Spleen (tissue), 11 donors: ENCODE measurements at regions not wholly inside any gene's neighbourhood (a gene's known extent, or its start where the extent isn't known, plus 50 kb on each side); places are given as distances from the start of the nearest gene placed in this dataset.

ENCODE experiments used
- DNase-seq: peaks from one replicate; pipeline ENCODE4 v3.0.0-alpha.2; 2020
- H3K27ac ChIP-seq, 8 donors: fragments of 200-600 bp; sonication (generic) in 7 of 8; 1 replicate in 4 of 8; 2 replicates in 4 of 8; pipeline versions ENCODE4 v1.5.0 to v1.8.0; 2016 to 2021; ENCODE audit warnings: inconsistent platforms in 4 of 8, mild to moderate bottlenecking in 4 of 8, moderate library complexity in 1 of 8
- H3K27me3 ChIP-seq, 7 donors: fragments of 200-600 bp; sonication (generic) in 6 of 7; replicated peaks in 1 of 7; 1 replicate in 4 of 7; 2 replicates in 3 of 7; pipeline versions ENCODE4 v1.5.0 to v1.8.0; 2016 to 2021; ENCODE audit warnings: inconsistent platforms in 3 of 7, mild to moderate bottlenecking in 1 of 7
- H3K36me3 ChIP-seq, 6 donors: fragments of 200-600 bp; sonication (generic) in 5 of 6; 1 replicate in 4 of 6; 2 replicates in 2 of 6; pipeline versions ENCODE4 v1.5.0 to v1.8.0; 2016 to 2021; ENCODE audit warnings: inconsistent platforms in 2 of 6
- H3K4me1 ChIP-seq, 6 donors: fragments of 200-600 bp; sonication (generic) in 5 of 6; 1 replicate in 3 of 6; 2 replicates in 3 of 6; pipeline versions ENCODE4 v1.5.0 to v1.8.0; 2016 to 2021; ENCODE audit warnings: inconsistent platforms in 3 of 6
- H3K4me3 ChIP-seq, 8 donors: fragments of 200-600 bp; sonication (generic) in 7 of 8; 1 replicate in 4 of 8; 2 replicates in 4 of 8; pipeline versions ENCODE4 v1.5.0 to v1.8.0; 2016 to 2021; ENCODE audit warnings: inconsistent platforms in 4 of 8, mild to moderate bottlenecking in 4 of 8, moderate library complexity in 2 of 8
- H3K9me3 ChIP-seq, 8 donors: fragments of 200-600 bp; sonication (generic) in 7 of 8; 1 replicate in 4 of 8; 2 replicates in 4 of 8; pipeline versions ENCODE4 v1.5.0 to v1.8.0; 2016 to 2021; ENCODE audit warnings: inconsistent platforms in 4 of 8
- CTCF ChIP-seq, 11 experiments: fragments of 200-600 bp in 7 of 11; fragments of 450-650 bp in 4 of 11; sonication (generic) in 4 of 11; IDR thresholded peaks in 8 of 11; conservative IDR thresholded peaks in 3 of 11; 1 replicate in 7 of 11; 2 replicates in 4 of 11; pipeline versions ENCODE4 v1.4.0 to v1.8.0; 2016 to 2021; ENCODE audit warnings: antibody characterized with exemption in 11 of 11, inconsistent platforms in 4 of 11, mild to moderate bottlenecking in 1 of 11
- POLR2A ChIP-seq, 3 donors: fragments of 450-650 bp; IDR thresholded peaks; one replicate each; pipeline ENCODE4 v1.5.1; 2017; ENCODE audit warnings: antibody characterized with exemption in 3 of 3, mild to moderate bottlenecking in 1 of 3
- POLR2AphosphoS5 ChIP-seq, 3 donors: sonication (generic); formaldehyde crosslinking; IDR thresholded peaks; one replicate each; pipeline ENCODE4 v1.5.1; 2017; ENCODE audit warnings: antibody characterized with exemption in 3 of 3
- WGBS, 5 donors: extraction: QIAGEN DNeasy Blood & Tissue Kit in 3 of 5; methylation state at CpG; one replicate each; pipeline versions ENCODE4 v1.1.5 to v1.1.7; 2013 to 2018; 5-methylcytosine and 5-hydroxymethylcytosine counted together
- intact Hi-C: fragments of 100-400 bp; cut with DNase I; formaldehyde crosslinking; loops from one replicate; pipeline ENCODE4 v1.15.0; 2023; ENCODE audit warnings: low total_unique reads
- donor health status: healthy with polysubstance abuse.
- donor health status: DM: no; HTN: no; CAD: no; lungs with moderate emphysema.
- donor health status: DM: no; HTN: no; CAD: no.
- donor health status: Bipolar disorder and iron deficiency.
- donor health status: healthy.
- donor health status: DM: no; HTN: no; CAD: no.
- donor health status: DM: yes; HTN: yes; CAD: no.

DNA sequence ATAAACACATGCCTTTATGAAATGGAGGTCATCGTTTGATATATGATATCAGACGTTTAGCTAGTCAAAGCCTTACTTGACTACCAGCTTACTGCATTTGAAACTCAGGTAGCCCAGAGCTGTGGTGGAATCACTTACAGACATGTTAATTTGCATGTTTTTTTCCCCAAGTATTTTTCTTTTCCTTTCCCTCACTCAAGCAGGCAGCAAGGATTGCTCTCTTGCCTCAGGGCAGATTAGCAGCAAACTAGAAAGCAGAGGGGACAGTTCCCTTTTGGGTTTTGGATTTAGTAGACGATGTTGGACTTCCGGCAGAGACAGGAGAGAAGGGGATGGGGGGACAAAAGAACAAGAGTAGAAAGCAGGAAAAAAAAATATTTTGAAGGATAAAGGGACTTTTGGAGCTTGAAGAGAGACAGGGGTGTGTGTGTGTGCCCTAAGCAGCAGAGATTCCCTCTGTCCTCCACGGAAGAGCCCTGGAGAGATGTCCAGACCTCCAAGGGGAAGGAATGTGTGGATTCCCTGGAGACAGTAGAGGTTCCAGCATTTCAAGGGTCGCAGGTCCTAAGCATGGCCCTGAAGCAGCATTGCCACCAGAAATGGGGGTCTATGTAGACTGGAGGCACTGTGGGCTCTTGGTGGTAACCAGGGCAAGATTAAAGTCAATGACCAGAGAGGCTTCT, 86.8 kb upstream of the CADPS start:
- Histone ChIP-seq H3K4me1 (no peaks in the 10 kb centered on the region), H3K36me3 (no peaks in the 10 kb centered on the region), H3K27ac (no peak overlapping the region), H3K9me3 (no peaks in the 10 kb centered on the region), H3K4me3 (no peak overlapping the region), H3K27me3 (no peaks in the 10 kb centered on the region)
- intact Hi-C loops: no loop called here
- no peak for DNase-seq
- TF ChIP-seq POLR2AphosphoS5 (IDR thresholded peaks at IDR 0.05): no peak
- TF ChIP-seq CTCF (IDR thresholded peaks at IDR 0.05 in 8 of 11, conservative IDR thresholded peaks at IDR 0.05 in 3 of 11): no peak
- TF ChIP-seq POLR2A (IDR thresholded peaks at IDR 0.05): no peak
- 72 to 79% (median 74%) methylated on average over 6 of the region's 6 CpGs for WGBS, 5 donors

DNA sequence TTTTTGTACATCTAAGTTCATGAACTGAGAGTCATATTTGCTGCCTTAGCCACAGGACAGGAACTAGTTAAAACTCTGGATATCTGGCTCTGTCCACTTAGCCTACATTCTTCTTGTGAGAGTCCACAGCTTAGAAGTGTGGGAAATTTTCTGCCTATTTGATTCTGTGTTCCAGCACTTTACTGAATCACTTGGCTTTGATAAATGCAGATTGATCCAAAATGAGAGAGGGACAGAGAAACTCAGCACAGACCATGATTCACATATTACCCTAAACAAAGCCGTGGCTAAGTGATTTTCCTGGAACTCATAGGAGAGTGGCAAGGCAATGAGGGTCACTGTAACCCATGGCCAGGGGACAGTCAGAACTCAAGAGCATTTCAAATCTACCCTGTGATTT, 87.5 kb upstream of the CADPS start:
- intact Hi-C loops: no loop called here
- Histone ChIP-seq H3K4me1 (no peaks in the 10 kb centered on the region), H3K9me3 (no peaks in the 10 kb centered on the region), H3K4me3 (no peak overlapping the region), H3K36me3 (no peaks in the 10 kb centered on the region), H3K27ac (no peak overlapping the region), H3K27me3 (no peaks in the 10 kb centered on the region)
- no peak for DNase-seq
- WGBS, 5 donors: 47 to 82% (median 59%) methylated on average over 1 of the region's 1 CpG
- no peak for TF ChIP-seq CTCF (IDR thresholded peaks at IDR 0.05 in 8 of 11, conservative IDR thresholded peaks at IDR 0.05 in 3 of 11)

DNA sequence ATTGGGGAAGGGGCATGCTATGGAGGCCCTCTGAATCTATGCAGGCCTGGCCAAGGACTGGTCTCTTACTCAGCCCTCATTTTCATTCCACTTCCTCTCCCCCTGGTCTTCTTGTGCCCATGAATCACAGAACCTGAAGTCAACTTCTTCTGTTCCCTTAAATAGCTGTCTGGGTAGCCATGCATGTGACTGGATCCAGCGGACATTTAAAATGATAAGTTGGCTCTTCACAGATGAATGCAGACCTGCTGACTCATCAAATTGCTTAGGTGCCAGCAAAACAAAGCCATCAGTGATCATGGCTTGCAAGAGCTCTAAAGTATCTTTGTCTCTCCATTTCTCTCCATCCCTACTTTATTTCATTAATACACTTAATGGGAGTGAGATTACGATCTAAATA, 90.1 kb upstream of the CADPS start:
- DNase-seq: no peak
- Histone ChIP-seq H3K4me3 (no peak overlapping the region), H3K27me3 (no peaks in the 10 kb centered on the region), H3K9me3 (no peaks in the 10 kb centered on the region), H3K27ac (no peak overlapping the region), H3K36me3 (no peaks in the 10 kb centered on the region), H3K4me1 (no peaks in the 10 kb centered on the region)
- no peak for TF ChIP-seq CTCF (IDR thresholded peaks at IDR 0.05 in 8 of 11, conservative IDR thresholded peaks at IDR 0.05 in 3 of 11)
- no peak for TF ChIP-seq POLR2A (IDR thresholded peaks at IDR 0.05)
- intact Hi-C loops: no loop called here
- WGBS, 5 donors: 82 to 90% (median 88%) methylated on average over 2 of the region's 2 CpGs

DNA sequence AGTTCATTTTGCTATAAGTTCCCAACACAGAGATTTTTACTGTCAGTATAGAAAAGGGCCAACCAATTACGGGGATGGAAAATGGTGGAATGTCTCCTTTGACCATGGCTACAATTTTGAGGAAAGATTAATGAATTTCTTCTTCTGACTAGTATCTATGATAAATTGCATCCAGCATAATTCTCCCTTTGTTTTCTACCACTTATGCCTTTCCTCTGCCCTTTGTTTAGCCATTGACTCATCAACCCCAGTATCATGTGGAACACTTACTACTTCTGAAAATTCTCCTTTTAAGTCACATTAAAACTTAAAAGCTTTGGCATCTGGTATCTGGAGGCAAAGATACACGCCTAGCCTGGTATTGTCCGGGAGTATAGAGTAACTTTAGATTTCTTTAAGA, 92.9 kb upstream of the CADPS start:
- no peak for TF ChIP-seq POLR2A (IDR thresholded peaks at IDR 0.05)
- no peak for TF ChIP-seq POLR2AphosphoS5 (IDR thresholded peaks at IDR 0.05)
- no peak for TF ChIP-seq CTCF (IDR thresholded peaks at IDR 0.05 in 8 of 11, conservative IDR thresholded peaks at IDR 0.05 in 3 of 11)
- no peaks in the 10 kb centered on the region for H3K4me1 ChIP-seq
- no peaks in the 10 kb centered on the region for H3K36me3 ChIP-seq
- no peak for DNase-seq
- intact Hi-C loops: no loop called here
- no peaks in the 10 kb centered on the region for H3K9me3 ChIP-seq
- H3K27me3 ChIP-seq: no peaks in the 10 kb centered on the region
- 76 to 88% (median 81%) methylated on average over 3 of the region's 3 CpGs for WGBS, 5 donors
- no peak overlapping the region for H3K4me3 ChIP-seq
- H3K27ac ChIP-seq: no peak overlapping the region
